Upper lobe of left lung (tissue), 4 donors: ENCODE measurements at regions not wholly inside any gene's neighbourhood (a gene's known extent, or its start where the extent isn't known, plus 50 kb on each side); places are given as distances from the start of the nearest gene placed in this dataset.

Experiments
- EP300 ChIP-seq, 4 donors: sonication (generic); formaldehyde crosslinking; IDR thresholded peaks; one replicate each; pipeline ENCODE4 v1.5.1; 2017; ENCODE audit warnings: antibody characterized with exemption in 4 of 4, control low read depth in 2 of 4
- POLR2A ChIP-seq, 4 donors: fragments of 450-650 bp; IDR thresholded peaks; one replicate each; pipeline ENCODE4 v1.5.1; 2016 to 2017; ENCODE audit warnings: antibody characterized with exemption in 4 of 4, mild to moderate bottlenecking in 2 of 4
- POLR2AphosphoS5 ChIP-seq, 2 donors: sonication (generic); formaldehyde crosslinking; IDR thresholded peaks; one replicate each; pipeline ENCODE4 v1.5.1; 2017; ENCODE audit warnings: antibody characterized with exemption in 2 of 2
- TF ChIP-seq, protein P1 (sequence below), 6 experiments: fragments of 450-650 bp in 4 of 6; fragments of 200-600 bp in 2 of 6; sonication (generic) in 2 of 6; IDR thresholded peaks; one replicate each; pipeline ENCODE4 v1.5.1; 2016 to 2019; ENCODE audit warnings: antibody characterized with exemption in 6 of 6

DNA sequence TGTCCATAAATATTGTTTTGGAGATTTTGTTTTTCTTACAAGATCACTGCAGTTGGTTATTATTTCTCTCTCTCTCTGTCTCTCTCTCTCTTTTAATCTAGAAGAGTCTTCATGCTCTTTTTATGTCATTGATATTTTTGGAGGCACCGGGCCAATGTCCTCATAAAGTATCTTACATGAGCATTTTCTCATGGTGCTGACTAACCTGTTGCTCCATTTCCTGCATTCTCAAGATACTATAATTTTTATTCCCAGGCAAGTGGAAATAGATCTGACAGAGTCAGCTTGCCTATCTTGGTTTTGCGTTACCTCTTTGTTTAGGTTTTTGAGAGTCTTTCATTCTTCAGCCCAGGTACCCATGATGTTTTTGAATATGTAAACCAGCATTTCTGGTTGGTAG is 938.8 kb upstream of the FBXO33 start:
- TF ChIP-seq, protein P1, sequence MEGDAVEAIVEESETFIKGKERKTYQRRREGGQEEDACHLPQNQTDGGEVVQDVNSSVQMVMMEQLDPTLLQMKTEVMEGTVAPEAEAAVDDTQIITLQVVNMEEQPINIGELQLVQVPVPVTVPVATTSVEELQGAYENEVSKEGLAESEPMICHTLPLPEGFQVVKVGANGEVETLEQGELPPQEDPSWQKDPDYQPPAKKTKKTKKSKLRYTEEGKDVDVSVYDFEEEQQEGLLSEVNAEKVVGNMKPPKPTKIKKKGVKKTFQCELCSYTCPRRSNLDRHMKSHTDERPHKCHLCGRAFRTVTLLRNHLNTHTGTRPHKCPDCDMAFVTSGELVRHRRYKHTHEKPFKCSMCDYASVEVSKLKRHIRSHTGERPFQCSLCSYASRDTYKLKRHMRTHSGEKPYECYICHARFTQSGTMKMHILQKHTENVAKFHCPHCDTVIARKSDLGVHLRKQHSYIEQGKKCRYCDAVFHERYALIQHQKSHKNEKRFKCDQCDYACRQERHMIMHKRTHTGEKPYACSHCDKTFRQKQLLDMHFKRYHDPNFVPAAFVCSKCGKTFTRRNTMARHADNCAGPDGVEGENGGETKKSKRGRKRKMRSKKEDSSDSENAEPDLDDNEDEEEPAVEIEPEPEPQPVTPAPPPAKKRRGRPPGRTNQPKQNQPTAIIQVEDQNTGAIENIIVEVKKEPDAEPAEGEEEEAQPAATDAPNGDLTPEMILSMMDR (IDR thresholded peaks at IDR 0.05) = no peak
- TF ChIP-seq POLR2A (IDR thresholded peaks at IDR 0.05) (no peak), POLR2AphosphoS5 (IDR thresholded peaks at IDR 0.05) (no peak), EP300 (IDR thresholded peaks at IDR 0.05) (no peak)
